ENCODE measurements at regions not wholly inside any gene's neighbourhood (a gene's known extent, or its start where the extent isn't known, plus 50 kb on each side); places are given as distances from the start of the nearest gene placed in this dataset.

DNA sequence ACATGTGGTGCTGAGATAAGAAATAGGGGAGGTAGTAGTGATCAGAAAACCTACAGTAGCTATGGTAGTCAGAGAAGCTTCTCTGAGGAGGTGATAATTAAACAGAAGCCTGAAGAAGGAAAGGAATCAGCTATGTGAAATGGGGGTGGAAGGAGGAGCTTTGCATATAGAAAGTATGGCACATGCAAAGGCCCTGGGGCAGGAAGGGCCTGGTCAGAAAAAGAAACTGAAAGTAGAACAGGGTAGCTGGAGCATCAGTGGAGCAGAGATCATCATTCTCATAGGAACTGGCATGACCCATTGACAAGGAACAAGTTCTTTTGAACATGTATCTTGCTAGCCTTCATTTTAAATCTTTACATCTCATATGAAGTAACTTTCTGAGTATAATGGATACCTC, 80.7 kb upstream of the ADRA1B start:
- Histone ChIP-seq H3K27ac (no peak overlapping the region), H3K27me3 (no peaks in the 10 kb centered on the region), H3K4me1 (no peaks in the 10 kb centered on the region), H3K36me3 (no peaks in the 10 kb centered on the region), H3K4me3 (no peak overlapping the region), H3K9me3 (peaks cover 0 to 9% (median 0%) of the 10 kb centered on the region in 3 donors)
- TF ChIP-seq EP300 (IDR thresholded peaks at IDR 0.05) (no peak), POLR2AphosphoS5 (IDR thresholded peaks at IDR 0.05) (no peak), POLR2A (IDR thresholded peaks at IDR 0.05) (no peak)
- TF ChIP-seq, protein P1, sequence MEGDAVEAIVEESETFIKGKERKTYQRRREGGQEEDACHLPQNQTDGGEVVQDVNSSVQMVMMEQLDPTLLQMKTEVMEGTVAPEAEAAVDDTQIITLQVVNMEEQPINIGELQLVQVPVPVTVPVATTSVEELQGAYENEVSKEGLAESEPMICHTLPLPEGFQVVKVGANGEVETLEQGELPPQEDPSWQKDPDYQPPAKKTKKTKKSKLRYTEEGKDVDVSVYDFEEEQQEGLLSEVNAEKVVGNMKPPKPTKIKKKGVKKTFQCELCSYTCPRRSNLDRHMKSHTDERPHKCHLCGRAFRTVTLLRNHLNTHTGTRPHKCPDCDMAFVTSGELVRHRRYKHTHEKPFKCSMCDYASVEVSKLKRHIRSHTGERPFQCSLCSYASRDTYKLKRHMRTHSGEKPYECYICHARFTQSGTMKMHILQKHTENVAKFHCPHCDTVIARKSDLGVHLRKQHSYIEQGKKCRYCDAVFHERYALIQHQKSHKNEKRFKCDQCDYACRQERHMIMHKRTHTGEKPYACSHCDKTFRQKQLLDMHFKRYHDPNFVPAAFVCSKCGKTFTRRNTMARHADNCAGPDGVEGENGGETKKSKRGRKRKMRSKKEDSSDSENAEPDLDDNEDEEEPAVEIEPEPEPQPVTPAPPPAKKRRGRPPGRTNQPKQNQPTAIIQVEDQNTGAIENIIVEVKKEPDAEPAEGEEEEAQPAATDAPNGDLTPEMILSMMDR (IDR thresholded peaks at IDR 0.05): no peak
- no peak for ATAC-seq

DNA sequence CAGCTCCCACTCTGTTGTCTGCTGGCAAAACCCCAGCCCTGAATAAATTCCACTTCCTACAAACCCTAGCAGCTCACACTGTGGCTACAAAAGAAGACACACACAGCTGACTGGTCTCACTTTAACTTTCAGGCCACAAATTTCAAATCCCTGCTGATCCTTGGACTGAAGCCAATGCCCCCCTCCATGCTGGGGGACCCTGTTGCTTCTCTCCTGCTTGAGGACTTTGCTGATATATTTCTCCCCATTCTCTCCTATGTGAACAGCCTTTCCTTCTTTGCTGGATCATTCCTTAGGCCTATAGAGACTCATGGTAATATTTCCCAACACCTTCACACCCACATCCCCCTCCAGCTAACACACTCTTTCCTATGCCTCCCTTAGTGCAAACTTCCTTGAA, 79.6 kb upstream of the ADRA1B start:
- Histone ChIP-seq H3K27me3 (no peaks in the 10 kb centered on the region), H3K27ac (no peak overlapping the region), H3K9me3 (peaks cover 0 to 9% (median 0%) of the 10 kb centered on the region in 3 donors), H3K4me1 (no peaks in the 10 kb centered on the region), H3K4me3 (no peak overlapping the region), H3K36me3 (no peaks in the 10 kb centered on the region)
- ATAC-seq: no peak
- TF ChIP-seq EP300 (IDR thresholded peaks at IDR 0.05): no peak
- TF ChIP-seq POLR2AphosphoS5 (IDR thresholded peaks at IDR 0.05): no peak
- TF ChIP-seq POLR2A (IDR thresholded peaks at IDR 0.05): no peak
- TF ChIP-seq, protein P1 (IDR thresholded peaks at IDR 0.05): no peak

DNA sequence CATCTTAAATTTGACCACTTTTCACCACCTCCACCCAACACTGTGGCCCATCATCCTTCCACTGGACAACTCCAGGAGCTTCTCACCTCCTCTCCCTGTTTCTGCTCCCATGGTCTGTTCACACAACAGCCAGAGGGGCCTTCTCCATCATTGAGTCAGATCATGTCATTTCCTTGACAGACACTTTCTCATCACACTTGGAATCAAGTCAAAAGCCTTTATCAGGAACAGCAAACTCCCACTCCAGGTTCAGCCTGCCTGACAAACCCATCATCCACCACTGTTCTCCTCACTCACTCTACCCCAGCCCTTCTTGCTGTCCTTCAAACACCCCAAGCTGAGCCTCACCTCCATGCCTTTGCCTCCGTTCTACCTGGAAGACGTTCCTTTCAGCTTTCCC, 78.4 kb upstream of the ADRA1B start:
- Histone ChIP-seq H3K4me3 (no peak overlapping the region), H3K27me3 (no peaks in the 10 kb centered on the region), H3K36me3 (no peaks in the 10 kb centered on the region), H3K27ac (no peak overlapping the region), H3K4me1 (no peaks in the 10 kb centered on the region), H3K9me3 (peaks cover 0 to 9% (median 0%) of the 10 kb centered on the region in 3 donors)
- no peak for ATAC-seq
- TF ChIP-seq POLR2AphosphoS5 (IDR thresholded peaks at IDR 0.05) (no peak), EP300 (IDR thresholded peaks at IDR 0.05) (no peak), POLR2A (IDR thresholded peaks at IDR 0.05) (no peak)
- TF ChIP-seq, protein P1 (IDR thresholded peaks at IDR 0.05): no peak
- 83 to 85% methylated on average over 2 of the region's 2 CpGs for WGBS, 2 donors (ENCODE audit: low coverage in 1 of 2)

DNA sequence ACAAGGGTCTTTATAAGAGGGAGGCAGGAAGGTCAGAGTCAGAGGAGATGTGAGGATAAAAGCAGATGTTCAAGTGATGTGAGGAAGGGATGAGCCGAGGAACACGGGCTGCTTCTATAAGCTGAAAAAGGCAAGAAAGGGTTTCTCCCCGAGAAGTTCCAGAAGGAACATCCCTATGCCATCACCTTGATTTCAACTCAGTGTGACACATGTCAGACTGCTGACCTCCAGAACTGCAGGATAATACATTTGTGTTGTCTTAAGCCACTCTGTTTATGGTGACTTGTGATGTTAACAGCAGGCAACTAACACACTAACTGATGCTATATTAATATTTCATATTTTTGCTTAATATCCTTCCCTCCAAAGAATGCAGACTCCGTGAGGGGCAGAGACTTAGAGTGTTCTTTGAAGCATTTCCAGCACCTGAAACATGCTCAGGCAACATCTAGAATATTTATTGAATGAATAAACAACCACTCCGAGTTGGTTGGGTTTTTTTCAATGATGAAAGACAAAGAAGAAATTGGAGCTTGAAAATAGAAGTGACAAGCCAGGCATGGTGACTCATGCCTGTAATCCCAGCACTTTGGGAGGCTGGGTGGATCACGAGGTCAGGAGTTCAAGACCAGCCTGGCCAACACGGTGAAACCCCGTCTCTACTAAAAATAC, 77.6 kb upstream of the ADRA1B start:
- H3K36me3 ChIP-seq: no peaks in the 10 kb centered on the region
- TF ChIP-seq POLR2A (IDR thresholded peaks at IDR 0.05) (no peak), EP300 (IDR thresholded peaks at IDR 0.05) (no peak), POLR2AphosphoS5 (IDR thresholded peaks at IDR 0.05) (no peak)
- TF ChIP-seq, protein P1 (IDR thresholded peaks at IDR 0.05): no peak
- 49 to 56% methylated on average over 5 to 8 of the region's 8 CpGs for WGBS, 2 donors (ENCODE audit: low coverage in 1 of 2)
- no peak overlapping the region for H3K4me3 ChIP-seq
- ATAC-seq: no peak
- H3K27ac ChIP-seq: no peak overlapping the region
- no peaks in the 10 kb centered on the region for H3K27me3 ChIP-seq
- peaks cover 0 to 9% (median 0%) of the 10 kb centered on the region in 3 donors for H3K9me3 ChIP-seq
- H3K4me1 ChIP-seq: no peaks in the 10 kb centered on the region

Measured in gastroesophageal sphincter (tissue), 4 donors.